Left lung (tissue), 4 donors: ENCODE measurements at regions not wholly inside any gene's neighbourhood (a gene's known extent, or its start where the extent isn't known, plus 50 kb on each side); places are given as distances from the start of the nearest gene placed in this dataset.

Experiments used
- ATAC-seq: fragments of 200-7000 bp; cut with Tn5 transposase; one replicate; pipeline ENCODE4 v1.9.1; 2020; ENCODE audit warnings: moderate library complexity
- DNase-seq, 4 donors: peaks; one replicate each; pipeline ENCODE4 v3.0.0-alpha.2; 2013 to 2020
- H3K27ac ChIP-seq, 2 donors: fragments of 200-600 bp; sonication (generic) in 1 of 2; one replicate each; pipeline versions ENCODE4 v1.5.0 to v1.8.0; 2020 to 2021
- H3K27me3 ChIP-seq, 2 donors: fragments of 200-600 bp; sonication (generic) in 1 of 2; one replicate each; pipeline versions ENCODE4 v1.5.0 to v1.8.0; 2020 to 2021
- H3K36me3 ChIP-seq, 2 donors: fragments of 200-600 bp; sonication (generic) in 1 of 2; one replicate each; pipeline versions ENCODE4 v1.5.0 to v1.8.0; 2020 to 2021
- H3K4me1 ChIP-seq, 2 donors: fragments of 200-600 bp; one replicate each; pipeline ENCODE4 v1.8.0; 2021
- H3K4me3 ChIP-seq, 2 donors: fragments of 200-600 bp; sonication (generic) in 1 of 2; one replicate each; pipeline versions ENCODE4 v1.5.0 to v1.8.0; 2020 to 2021; ENCODE audit warnings: mild to moderate bottlenecking in 1 of 2
- H3K9me3 ChIP-seq, 2 donors: fragments of 200-600 bp; sonication (generic) in 1 of 2; one replicate each; pipeline versions ENCODE4 v1.5.0 to v1.8.0; 2020 to 2021
- intact Hi-C, 2 donors: fragments of 100-400 bp; cut with DNase I; formaldehyde crosslinking; loops; one replicate each; pipeline versions ENCODE4 v1.11.2 to v1.14.2; 2022
- TF ChIP-seq, protein P1 (sequence below), 2 donors: fragments of 200-600 bp; sonication (generic) in 1 of 2; IDR thresholded peaks; one replicate each; pipeline versions ENCODE4 v1.5.0 to v1.8.0; 2021; ENCODE audit warnings: antibody characterized with exemption in 2 of 2
- donor health status: DM: no; HTN: yes; CAD: no.
- donor health status: DM: no; HTN: no; CAD: no.

DNA sequence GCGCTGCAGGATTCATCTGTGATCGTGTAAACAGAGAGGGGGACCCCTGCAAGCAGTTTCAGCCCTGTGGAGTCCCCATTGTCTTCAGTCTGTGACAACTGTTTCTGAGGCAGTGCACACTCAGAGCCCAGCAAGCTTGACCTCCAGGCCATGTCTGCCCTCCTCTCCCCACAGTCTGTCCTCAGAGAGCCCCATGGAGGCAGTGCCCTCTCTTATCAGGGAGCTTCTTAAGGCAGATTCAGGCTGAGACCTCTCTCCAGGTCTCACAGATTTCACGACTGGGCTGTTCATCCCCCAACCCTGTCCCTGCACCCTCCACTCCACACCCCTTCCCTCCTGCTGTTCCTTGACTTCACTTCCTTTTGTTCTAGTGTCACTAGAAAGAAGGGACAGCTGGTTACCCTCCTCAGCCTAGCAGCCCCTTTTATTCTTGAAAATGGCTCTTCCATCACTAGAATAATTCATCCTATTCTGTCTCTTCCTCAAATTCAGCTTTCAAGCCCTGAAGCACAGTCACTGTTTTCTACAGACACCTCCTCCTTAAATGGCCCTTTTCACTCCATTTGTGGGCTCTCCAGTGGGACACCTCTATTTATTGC, 218.4 kb downstream of the MED10 start:
- TF ChIP-seq, protein P1, sequence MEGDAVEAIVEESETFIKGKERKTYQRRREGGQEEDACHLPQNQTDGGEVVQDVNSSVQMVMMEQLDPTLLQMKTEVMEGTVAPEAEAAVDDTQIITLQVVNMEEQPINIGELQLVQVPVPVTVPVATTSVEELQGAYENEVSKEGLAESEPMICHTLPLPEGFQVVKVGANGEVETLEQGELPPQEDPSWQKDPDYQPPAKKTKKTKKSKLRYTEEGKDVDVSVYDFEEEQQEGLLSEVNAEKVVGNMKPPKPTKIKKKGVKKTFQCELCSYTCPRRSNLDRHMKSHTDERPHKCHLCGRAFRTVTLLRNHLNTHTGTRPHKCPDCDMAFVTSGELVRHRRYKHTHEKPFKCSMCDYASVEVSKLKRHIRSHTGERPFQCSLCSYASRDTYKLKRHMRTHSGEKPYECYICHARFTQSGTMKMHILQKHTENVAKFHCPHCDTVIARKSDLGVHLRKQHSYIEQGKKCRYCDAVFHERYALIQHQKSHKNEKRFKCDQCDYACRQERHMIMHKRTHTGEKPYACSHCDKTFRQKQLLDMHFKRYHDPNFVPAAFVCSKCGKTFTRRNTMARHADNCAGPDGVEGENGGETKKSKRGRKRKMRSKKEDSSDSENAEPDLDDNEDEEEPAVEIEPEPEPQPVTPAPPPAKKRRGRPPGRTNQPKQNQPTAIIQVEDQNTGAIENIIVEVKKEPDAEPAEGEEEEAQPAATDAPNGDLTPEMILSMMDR (IDR thresholded peaks at IDR 0.05) = no peak
- DNase-seq (no peak), ATAC-seq (no peak)
- H3K36me3 ChIP-seq = no peaks in the 10 kb centered on the region
- no peaks in the 10 kb centered on the region for H3K4me1 ChIP-seq
- intact Hi-C loops = no loop called here
- no peak overlapping the region for H3K4me3 ChIP-seq
- no peaks in the 10 kb centered on the region for H3K9me3 ChIP-seq
- no peak overlapping the region for H3K27ac ChIP-seq
- no peaks in the 10 kb centered on the region for H3K27me3 ChIP-seq

DNA sequence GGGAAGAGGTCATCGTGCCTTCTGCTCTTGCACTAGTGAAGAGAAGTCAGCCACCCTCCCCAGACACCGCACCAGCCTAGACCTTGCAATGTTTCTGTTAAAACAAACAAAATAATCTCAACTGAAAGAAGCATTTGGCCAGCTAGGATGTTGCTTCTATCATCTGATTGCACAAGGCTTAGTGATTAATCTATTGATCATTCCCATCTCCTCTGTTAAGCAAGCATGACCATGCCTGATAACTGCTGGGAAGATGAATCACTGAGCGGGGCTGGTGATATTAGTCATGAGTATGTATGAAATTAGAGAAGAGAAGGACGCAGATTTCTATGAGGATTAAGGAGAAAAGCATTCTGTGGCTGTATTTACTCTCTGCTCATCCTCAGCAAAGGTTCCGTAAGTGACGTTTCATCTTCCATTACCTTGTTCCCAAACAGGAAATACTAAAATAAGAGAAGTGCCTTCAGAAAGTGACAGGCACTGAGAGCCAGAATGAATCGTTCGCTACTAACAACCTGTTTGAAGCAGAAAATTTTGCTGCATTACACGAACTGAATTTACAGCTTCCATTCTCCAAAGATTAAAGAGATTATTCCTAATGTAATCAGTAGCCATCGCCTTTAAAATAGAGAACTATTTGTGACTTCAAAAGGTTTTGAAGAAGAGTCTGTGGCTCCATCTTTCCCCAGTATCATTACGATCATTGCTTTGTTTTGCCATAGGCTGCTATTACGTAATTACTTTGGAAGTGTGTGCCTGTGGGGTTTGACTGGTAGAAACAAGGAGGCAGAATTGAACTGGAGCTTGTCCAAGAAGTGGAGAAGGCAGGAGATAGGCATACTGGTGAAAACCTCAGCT, 219.1 kb downstream of the MED10 start:
- intact Hi-C loops = no loop called here
- Histone ChIP-seq H3K4me1 (no peaks in the 10 kb centered on the region), H3K36me3 (no peaks in the 10 kb centered on the region), H3K9me3 (no peaks in the 10 kb centered on the region), H3K4me3 (no peak overlapping the region), H3K27me3 (no peaks in the 10 kb centered on the region), H3K27ac (no peak overlapping the region)
- DNase-seq (no peak), ATAC-seq (peak; percentile 30)
- TF ChIP-seq, protein P1 (IDR thresholded peaks at IDR 0.05) = no peak

DNA sequence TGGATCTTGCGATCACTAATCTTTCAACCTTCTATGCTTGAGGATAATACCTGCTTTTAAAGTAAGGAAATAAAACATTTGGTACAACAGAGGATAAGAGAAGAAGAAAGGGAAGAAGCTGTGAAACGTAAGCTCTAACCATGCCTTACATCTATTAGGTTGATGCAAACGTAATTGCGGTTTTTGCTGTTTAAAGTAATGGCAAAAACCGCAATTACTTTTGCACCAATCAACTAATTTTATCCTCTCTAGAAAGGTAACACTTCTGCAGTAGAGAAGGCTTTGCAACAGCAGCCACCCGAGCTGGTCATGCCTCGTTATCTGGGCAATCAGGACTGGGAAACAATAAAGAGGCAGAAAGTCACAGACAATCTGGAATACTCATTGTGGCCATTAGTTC, 224.1 kb downstream of the MED10 start:
- Histone ChIP-seq H3K4me3 (no peak overlapping the region), H3K36me3 (no peaks in the 10 kb centered on the region), H3K4me1 (no peaks in the 10 kb centered on the region), H3K27ac (no peak overlapping the region), H3K27me3 (no peaks in the 10 kb centered on the region), H3K9me3 (peaks cover 0 to 4% of the 10 kb centered on the region in 2 donors)
- ATAC-seq (no peak), DNase-seq (no peak)
- intact Hi-C loops = no loop called here
- TF ChIP-seq, protein P1 (IDR thresholded peaks at IDR 0.05) = no peak

DNA sequence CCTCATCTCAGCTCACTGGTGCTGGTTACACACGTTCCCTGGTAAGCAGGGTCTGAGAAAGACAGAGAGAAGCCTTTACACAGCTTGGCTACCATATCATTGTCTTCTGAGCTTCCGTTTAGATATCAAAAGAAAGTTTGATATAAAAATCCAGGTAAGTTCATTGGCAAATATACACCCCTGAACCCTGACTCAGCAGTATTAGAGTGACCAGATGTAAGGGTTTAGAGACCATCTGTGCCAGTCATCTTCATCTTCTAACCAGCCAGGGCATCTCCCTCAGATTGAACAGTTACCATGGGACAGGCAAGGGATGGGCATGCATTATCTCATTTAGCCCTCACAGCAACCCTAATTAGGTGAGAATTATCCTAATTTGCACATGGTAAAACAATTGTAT, 232.1 kb downstream of the MED10 start:
- intact Hi-C loops = no loop called here
- H3K27me3 ChIP-seq = no peaks in the 10 kb centered on the region
- H3K4me1 ChIP-seq = no peaks in the 10 kb centered on the region
- no peaks in the 10 kb centered on the region for H3K9me3 ChIP-seq
- H3K4me3 ChIP-seq = no peak overlapping the region
- no peak overlapping the region for H3K27ac ChIP-seq
- H3K36me3 ChIP-seq = no peaks in the 10 kb centered on the region
- TF ChIP-seq, protein P1 (IDR thresholded peaks at IDR 0.05) = no peak
- ATAC-seq = no peak
- DNase-seq = no peak

DNA sequence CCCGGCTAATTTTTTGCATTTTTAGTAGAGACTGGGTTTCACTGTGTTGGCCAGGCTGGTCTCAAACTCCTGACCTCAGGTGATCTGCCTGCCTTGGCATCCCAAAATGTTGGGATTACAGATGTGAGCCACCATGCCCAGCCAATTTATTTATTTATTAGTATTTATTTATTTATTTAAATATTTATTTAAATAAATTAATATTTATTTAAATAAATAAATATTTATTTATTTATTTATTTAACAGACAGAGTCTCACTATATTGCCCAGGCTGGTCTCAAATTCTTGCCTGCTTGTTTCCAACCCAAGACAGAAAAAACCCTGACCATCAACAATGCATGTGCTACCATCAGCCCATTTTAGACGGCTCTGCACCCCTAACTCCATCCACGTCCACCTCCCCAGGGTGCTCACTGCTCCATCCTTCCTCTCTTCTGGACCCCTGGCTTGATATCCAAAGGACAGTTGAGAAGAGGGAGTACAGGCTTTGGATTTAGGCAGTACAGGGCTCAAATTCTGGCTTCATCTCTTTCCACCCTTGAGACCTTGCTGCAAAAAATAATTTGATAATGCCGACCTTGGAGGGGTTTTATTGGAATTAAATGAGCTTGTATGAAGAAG, 232.6 kb downstream of the MED10 start:
- DNase-seq = no peak
- Histone ChIP-seq H3K27ac (no peak overlapping the region), H3K27me3 (no peaks in the 10 kb centered on the region), H3K9me3 (no peaks in the 10 kb centered on the region), H3K4me1 (no peaks in the 10 kb centered on the region), H3K4me3 (no peak overlapping the region), H3K36me3 (no peaks in the 10 kb centered on the region)
- TF ChIP-seq, protein P1 (IDR thresholded peaks at IDR 0.05) = no peak
- ATAC-seq = no peak
- intact Hi-C loops = no loop called here
